ENCODE measurements at regions not wholly inside any gene's neighbourhood (a gene's known extent, or its start where the extent isn't known, plus 50 kb on each side); places are given as distances from the start of the nearest gene placed in this dataset.

DNA sequence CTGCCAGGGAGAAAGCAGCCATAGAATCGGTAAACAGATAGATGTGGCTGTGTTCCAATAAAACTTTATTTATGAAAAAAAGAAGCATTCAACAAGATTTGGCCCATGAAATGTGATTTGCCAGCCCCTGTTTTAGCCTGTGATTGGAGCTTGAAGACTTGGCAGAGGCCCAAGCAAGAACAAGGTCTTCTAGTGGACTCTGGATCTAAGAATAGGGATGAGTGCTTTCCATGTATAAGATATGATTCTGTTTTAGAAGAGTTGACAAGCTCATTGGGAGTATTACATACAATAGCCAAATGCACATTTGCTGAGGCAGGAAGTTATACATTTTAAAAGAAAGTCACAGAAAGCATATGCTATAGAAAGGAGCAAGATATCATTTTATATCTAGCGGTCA, 175.6 kb upstream of the LUZP2 start:
- DNase-seq: no peak

DNA sequence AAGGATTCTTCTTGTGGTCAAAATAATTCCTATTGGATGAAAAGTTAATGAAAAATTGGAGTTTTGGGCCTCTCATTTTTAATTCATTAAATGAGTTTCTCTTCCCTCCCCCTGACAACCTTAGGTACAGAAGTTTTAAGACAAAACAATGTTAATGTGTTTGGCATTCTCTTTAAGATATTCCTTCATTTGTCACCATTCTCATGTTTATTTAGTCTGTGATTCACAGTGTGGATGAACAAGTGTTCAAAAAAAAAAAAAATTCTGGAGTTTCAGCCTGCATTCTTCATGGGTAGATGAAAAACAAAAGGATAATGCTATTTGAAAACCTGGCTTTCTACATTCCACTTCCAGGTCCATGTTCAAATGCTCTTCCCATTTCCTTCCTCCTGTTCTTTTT, 172.6 kb upstream of the LUZP2 start:
- DNase-seq: no peak

DNA sequence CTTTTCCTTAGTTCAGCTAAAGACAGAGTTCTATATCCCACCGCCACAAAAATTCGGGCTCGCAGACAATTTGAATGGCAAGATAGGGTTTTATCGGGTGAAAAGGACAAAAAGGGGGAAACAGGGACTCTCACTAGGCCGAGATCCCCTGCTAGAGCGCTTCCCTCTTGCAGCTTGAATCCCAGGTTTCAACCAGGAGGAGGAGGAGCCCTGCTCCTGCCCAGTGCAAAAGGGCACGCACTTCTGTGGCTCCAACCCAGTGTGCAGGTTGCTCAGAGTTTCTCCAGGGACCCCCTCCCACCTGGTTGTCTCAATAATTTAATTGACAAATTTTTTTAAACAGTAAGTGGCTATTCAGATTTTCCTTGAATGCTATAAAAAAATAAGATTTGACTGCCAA, 152.6 kb upstream of the LUZP2 start:
- no peak for DNase-seq

DNA sequence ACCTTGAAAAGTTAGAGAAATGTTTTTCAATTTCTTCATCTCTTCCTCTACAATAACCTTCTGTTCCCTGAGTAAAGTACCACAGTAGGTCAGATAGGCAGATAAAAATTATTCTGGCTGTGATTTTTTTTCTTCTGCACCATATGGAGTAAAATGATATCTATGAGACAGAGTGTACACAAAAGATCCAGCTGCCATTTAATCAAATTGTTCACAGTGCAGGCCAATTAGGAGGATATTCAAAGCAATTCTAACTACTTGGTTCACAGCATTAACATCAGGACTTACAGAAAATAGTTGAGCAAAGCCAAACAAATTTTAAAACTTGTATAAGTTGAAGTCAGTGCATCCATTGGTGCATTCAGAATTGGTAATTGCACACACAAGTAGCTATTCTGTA, 147.9 kb upstream of the LUZP2 start:
- DNase-seq: no peak

DNA sequence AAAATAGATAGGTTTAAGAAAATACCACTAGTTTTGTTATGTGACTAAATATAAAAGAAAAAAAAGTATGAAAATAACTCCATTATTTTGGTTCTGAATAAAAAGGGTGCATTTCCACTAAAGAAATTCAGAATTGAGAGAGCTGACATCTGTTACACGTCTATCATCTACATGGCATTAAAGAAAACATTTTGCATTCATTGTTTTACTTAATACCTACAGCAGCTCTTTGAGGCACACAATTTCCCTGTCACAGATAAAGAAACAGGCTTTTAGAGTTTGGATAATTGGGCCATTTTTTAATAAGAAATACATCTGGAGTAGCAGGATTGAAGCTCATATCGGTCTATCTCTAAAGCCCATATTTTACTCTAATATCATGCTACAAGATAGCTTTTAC, 145.7 kb upstream of the LUZP2 start:
- no peak for DNase-seq

DNA sequence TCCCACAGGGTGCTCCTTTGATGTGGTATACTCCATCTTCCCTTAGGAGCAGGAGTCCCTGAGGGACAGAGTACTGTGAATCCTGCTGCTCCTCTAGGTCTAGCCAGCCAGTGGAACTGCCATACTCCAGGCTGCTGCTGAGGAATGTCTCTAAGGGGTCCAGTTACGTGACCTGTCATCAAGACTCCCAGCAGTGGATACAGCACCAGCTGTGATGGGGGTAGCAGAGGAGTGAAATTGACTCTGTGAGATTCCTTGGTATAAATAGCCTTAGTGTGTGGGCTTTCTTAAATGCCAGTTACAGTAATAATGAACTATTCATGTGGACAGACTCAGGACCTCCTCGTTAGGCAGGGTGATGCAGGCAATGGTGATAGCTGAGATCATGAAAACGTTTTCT, 140.4 kb upstream of the LUZP2 start:
- DNase-seq: no peak

DNA sequence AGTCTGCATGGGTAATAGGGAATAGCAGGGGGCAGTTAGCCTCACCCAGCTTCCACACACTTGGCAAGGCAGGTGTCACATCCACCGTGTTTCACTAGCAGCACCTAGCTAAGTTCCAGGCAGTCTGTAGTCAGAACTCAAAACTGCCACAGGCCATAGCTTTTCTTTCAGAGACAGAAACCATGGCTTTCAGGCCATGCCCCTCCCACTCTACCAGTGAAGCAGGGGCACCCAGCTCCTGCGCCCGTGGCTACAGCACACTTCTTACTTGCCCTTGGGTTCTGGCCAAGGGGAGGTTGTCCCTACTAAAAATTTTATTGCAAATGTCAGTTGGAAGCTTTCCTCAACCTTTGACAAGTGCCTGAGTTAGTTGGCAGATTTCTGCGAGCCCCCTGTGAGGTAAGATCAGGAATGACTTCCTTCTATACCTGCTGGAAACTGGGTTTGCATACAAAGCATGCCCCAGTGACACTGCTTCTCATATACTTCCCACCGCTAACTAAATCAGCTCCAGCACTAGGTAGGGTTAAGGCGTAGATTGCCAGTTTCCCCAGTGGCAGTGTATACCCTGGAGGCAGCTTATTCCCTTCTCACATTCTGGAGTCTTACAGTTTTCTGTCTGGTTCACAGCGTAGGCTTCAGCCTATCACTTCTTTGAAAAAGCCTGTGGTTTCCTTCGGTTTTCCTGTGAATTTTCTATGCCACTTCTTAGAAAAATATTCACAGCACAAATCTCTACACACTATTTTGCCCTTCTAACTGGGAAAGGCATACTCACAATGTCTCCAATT, 139.0 kb upstream of the LUZP2 start:
- DNase-seq: no peak

DNA sequence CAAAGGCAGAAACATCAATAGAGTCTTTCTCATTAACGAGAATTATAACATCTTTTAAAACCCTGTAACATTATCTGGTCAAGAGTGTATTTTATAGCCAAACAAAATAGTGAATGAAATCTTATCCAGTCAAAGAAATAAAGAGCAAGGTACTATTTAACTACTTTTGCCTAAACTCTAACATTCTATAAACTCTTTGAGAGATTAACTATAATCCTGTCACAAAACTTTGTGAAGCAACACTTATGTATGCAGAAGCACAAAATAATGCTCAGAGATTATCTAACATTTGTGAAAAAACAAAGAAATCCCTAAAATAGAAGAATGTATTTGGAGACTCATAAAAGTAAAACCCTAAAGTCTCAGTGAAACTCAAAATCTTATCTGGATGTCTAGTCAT, 124.4 kb upstream of the LUZP2 start:
- no peak for DNase-seq

DNA sequence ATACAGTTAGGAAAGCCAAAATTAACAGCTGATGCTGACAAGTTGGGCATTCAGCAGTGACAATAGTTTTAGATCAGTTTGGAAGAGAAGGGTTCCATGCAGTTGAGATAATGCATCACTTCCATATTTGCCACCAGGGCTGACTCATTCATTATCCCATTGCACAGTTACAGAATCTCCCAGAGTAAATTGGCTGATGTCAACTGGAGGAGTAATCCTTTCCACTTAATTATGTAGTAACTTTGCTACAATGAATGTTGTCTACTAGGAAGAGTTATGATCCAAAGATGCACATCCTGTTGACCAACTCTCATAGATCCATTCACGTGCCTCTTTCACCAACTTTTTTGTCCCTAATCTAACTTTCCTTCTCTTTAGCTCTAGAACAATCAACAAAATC, 123.3 kb upstream of the LUZP2 start:
- no peak for DNase-seq

DNA sequence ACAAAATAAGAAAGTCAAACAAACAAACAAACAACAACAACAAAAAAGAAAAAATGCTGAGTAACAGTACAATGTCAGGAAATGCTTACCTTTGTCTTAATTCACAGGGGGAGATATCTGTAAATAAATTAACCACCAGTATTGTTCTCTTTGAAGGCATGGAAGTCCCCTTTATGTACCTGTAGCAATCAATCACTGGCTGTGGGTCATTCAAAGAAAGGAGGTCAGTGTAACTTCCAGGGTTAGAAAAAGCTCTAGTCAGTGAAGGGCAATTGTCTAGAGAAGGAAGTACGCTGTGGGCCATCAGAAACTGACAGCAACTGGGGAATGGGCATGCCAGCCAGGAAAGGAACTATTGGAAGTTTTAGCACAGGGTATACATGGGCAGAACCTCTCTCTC, 121.5 kb upstream of the LUZP2 start:
- DNase-seq: no peak

DNA sequence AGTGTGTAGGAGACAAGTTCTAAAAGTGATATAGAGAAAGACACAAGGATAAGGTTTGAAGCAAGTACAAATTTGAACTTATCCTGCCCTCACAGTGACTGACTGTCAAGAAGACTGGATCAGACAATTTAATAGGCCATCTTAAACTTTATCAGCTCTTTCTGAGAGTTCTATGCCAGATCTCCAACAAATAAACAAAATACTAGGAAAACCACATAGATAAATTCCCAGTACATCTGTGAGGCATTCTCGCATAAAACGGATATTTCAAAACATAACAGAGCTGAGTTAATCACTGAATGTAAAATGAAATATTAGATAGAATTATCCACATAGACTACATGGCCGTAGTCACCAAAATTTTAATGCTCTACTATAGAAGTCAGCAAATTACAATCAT, 120.9 kb upstream of the LUZP2 start:
- DNase-seq: no peak

DNA sequence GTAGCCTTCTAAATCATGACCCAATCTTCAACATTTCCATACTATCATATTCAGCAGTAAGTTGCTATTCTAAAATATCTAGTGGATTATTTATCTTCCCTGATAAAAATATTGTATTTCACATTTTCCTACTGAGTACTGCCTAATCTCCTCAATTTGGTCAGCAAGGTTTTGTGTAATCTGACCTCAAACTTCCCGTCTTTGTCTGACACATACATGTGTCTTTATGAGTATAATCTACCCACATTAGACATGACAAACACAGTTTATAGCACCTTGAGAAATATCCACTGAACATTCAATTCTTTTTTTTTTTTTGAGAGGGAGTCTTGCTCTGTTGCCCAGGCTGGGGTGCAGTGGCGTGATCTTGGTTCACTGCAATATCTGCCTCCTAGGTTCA, 113.7 kb upstream of the LUZP2 start:
- DNase-seq: no peak

DNA sequence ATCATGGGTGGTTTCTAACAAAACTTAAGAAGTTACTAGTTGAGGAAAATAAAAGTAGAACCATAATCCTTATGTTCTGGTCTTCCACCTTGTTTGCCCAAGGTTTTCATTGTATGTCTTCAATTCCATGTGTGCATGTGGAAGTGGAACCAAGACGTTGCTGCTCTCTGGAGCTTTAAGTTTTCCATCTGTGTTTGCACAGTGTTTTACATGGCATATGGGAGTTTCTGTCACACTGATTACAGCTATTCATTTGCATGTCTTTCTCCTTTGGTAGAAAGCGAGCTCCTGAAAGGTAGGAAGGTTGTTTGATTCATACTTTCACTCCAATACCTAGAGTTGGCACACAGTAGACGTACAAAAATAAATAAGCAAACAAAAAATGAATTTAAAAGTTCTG, 112.6 kb upstream of the LUZP2 start:
- DNase-seq: no peak

DNA sequence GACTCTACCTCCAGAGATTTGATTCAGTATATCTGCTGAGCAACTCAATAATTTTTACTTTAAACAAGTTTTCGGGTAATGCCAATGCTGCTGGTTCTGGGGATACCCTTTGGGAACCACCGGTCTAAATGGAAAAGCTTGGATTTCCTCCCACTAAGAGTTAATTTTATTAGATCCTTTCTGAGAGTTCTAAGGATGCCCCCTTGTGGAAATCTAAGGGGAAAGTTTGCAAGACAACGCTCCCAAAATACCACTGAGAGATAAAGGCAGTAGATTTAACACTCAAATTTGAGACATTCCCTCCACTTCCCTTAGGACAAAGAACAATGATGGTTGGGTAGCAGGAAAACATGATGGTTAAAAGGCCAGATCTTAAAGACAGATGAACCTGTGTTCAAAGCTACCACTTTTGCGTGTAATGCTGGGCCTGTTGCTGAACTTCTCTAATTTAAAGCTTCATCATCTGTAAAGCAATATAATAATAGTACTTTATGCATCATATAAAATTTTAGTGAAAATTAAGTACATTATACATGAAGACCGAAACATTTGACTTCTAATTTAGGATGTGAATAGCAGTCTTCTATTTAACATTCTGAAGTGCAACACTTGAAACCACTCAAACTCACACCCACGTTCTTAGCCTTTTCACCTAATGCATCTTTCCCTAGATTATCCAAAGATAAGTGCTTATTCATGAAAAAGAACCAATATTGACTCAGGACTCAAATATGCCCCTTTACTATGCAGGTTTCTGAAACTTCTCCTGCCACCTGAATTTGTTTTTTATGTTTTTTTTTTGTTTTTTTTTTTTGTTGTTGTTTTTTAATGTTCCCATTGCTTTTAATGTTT, 110.1 kb upstream of the LUZP2 start:
- DNase-seq: no peak

DNA sequence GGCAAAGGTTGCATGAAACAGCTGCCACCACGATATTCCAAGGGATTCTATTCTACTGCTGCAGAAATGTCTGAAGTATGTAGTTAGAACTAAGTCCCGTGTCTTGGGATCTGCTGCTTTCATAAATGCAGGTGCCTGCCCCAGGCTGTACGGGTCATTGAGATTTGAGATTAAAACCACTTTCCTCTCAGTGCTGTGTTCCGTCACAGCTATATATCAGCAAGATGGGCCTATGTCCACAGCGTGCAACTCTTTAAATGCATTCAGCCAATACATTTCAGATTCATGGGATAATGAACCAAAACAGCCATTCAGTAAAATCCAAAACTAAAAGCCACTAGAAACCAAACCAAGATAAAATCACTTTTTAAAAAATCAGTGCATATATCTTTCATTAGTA, 107.3 kb upstream of the LUZP2 start:
- DNase-seq: no peak

DNA sequence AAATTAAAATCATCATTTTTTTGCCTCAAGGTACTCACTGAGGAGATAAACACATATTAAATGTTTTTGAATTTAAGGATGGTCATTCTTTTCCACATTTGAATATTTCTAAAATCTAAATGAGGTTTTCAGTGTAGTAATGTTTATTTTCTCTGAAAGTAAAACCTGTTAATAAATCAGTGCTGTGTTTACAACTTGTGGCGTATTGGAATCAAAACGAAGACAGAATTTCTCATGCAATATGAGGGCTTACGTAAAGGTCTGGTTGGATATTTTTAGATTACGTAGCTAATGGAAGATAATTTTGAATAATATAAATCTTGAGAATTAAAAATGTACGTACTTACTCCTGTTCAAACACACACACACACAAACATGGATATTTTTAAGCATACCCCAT, 106.8 kb upstream of the LUZP2 start:
- no peak for DNase-seq

DNA sequence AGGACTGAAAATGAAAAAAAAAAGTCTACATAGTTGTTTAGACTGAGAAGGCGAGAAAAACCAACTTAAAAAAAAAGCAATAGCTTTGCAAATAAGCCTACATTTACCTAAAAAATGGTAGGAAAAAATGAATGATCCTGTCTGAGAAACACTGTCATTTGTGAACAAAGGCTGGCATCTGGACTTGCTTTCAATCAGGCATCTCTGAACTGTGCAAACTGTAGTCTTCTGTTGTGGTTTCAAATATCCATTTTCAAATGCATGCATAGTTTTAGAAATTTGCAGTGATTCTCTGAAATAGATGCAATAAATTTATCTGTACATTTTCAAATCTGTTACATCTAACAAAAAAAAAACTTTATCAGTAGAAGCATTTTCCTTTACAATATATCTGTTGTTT, 106.1 kb upstream of the LUZP2 start:
- DNase-seq: no peak

DNA sequence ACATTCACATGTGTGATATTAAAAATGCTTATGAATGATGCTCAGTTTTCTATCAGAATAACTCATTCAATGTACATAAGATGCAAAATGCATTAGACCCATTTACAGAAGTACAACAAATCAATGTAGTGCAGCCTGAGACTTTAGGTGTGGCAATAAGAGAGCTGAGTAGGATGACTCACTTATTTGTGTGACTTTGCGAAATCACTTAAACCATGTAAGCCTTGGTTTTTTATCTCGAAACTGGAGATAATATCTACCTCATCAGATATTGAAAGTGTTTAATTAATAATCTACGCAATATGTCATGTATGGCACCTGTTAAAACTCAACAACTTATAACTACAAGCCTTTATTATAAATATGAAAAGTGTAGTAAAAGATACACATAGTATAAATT, 105.7 kb upstream of the LUZP2 start:
- no peak for DNase-seq

DNA sequence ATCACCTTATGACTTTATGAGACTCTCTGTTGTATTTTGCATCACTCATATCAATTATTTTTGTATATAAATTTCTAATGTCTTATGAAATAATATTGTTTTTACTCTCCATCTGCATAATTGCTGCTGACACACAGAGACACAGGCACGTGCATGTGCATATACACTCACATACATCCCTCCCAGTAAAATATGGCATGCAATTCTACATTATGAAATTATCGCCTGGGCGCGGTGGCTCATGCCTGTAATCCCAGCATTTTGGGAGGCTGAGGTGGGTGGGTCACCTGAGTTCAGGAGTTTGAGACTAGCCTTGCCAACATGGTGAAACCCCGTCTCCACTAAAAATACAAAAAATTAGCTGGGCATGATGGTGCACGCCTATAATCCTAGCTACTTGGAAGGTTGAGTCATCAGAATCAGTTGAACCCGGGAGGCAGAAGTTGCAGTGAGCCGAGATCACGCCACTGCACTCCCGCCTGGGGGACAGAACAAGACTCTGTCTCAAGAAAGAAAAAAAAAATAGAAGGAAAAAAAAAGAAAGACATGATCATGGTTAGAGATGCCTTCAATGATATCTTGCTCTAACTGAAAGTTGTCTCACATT, 96.7 kb upstream of the LUZP2 start:
- no peak for DNase-seq

DNA sequence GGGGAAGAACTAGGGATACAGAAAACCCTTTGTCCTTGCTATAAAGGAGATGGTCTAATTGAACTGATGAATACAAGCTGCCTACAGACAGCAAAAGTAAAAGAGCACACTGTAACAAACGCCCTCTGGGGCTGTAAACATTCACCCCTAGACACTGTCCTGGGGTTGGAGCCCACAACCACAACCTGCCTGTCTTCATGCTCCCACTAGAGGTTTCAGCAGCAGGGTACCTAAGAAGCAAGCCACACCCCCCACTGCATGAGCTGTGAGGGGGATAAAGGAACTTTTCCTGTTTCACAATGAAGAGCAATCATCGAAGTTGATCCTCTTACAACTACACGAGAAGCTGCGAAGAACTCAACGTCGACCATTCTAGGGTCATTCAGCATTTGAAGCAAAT, 90.5 kb upstream of the LUZP2 start:
- DNase-seq: no peak

DNA sequence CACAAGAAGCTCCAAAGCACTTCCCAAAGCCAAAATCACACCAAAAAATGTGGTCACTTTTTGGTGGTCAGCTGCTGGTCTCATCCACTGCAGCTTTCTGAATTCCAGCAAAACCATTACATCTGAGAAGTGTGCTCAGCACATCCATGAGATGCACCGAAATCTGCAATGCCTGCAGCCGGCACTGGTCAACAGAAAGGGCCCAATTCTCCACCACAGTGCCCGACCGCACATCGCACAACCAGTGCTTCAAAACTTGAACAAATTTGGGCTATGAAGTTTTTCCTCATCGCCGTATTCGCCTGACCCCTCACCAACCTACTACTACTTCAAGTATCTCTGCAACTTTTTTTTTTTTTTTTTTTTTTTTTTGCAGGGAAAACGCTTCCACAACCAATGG, 89.9 kb upstream of the LUZP2 start:
- no peak for DNase-seq

DNA sequence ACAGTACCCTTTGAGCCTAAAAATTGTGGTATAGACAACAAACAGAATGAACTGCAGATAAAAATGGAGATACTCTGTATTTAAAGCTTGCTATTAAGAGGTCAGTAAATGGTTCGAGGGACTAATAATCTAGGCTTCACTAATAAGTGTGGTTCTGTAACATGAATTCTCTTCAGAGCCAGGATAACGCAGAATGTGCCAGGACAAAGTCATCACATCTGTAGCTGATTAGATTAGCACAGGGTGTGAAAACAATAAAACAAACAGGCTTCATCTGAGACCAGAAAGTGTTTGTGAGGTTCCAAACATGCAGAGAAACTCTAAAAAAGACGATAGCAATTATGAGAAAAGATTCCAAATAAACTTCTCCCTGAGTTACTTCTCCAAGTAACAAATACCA, 89.1 kb upstream of the LUZP2 start:
- DNase-seq: no peak

DNA sequence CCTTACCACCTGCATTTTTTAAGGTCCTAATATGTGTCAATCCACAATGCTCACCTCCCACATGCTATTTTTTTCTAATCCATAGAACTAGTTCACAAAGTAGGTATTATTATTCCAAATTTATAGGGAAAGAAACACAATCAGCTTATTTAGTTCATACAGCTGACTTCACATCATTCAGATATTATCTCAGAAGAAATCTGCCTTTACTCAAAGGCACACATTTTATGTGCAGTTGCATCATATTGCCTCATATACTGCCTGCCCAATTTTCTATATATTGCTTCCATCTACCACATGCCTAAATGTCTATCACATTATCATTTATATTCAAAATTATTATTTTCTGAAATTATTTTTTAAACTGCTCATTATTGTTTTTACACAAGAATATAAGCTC, 88.7 kb upstream of the LUZP2 start:
- no peak for DNase-seq

DNA sequence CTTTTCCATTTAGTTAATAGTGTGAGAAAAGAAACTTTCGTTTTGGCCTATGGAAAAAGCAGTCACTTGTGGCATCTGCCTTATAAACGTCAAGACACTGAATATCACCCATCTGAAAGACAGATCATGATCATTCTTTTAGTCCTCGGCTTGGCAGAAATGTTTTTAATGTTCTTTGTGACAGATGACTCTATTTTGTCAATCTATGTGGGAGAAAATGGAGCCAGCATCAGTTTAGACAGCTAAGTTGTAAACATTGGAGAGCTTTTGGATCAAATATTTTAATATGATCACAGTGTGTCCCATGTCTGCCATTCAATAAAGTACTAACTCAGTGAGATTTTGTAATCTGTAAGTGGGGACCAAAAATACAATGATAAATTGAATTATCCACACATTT, 85.1 kb upstream of the LUZP2 start:
- DNase-seq: no peak

All from CD4-positive, alpha-beta T cell treated with Interleukin-1 beta for 1 hour (primary cell).